PC-3 (cell line): ENCODE measurements at regions not wholly inside any gene's neighbourhood (a gene's known extent, or its start where the extent isn't known, plus 50 kb on each side); places are given as distances from the start of the nearest gene placed in this dataset.

ENCODE experiments used
- ATAC-seq: fragments of 200-7000 bp; cut with Tn5 transposase; 2 replicates; pipeline ENCODE4 v1.9.1; 2020; ENCODE audit warnings: mild to moderate bottlenecking, moderate library complexity
- BruUV-seq: library from RNA; stranded (reverse); fragments of 400-500 nt; replicated peaks from 2 replicates; lab custom pipeline; 2021; lab: Mats Ljungman, UMichigan
- CTCF ChIA-PET: fragments of 300-600 bp; sonication (Branson Sonifier 250); formaldehyde crosslinking; loops from one replicate; lab custom pipeline; 2022; ENCODE audit warnings: antibody characterized with exemption; lab: Charles Lee
- POLR2A ChIA-PET: fragments of 300-600 bp; sonication (Branson Sonifier 250); formaldehyde crosslinking; loops from one replicate; lab custom pipeline; 2022; ENCODE audit warnings: antibody characterized with exemption; ENCODE audit not compliant: unreplicated experiment; lab: Charles Lee
- DNase-seq: peaks from one replicate; pipeline ENCODE4 v3.0.0-alpha.2; 2015
- H2AFZ ChIP-seq: fragments of 300-600 bp; sonication (generic); 2 replicates; pipeline ENCODE4 v1.6.0; 2016; ENCODE audit warnings: antibody characterized with exemption, low read length
- H3F3A ChIP-seq: fragments of 300-600 bp; sonication (generic); one replicate; pipeline ENCODE4 v1.6.0; 2017; ENCODE audit warnings: antibody characterized with exemption, low read length, control low read depth, mild to moderate bottlenecking; ENCODE audit not compliant: unreplicated experiment
- H3K27ac ChIP-seq: fragments of 300-600 bp; sonication (generic); 2 replicates; pipeline ENCODE4 v1.5.1; 2016; ENCODE audit warnings: mild to moderate bottlenecking, low read length
- H3K27me3 ChIP-seq: fragments of 300-600 bp; sonication (generic); 2 replicates; pipeline ENCODE4 v1.6.1; 2016; ENCODE audit warnings: low read length, mixed read lengths
- H3K36me3 ChIP-seq: fragments of 300-600 bp; sonication (generic); 2 replicates; pipeline ENCODE4 v1.6.1; 2016; ENCODE audit warnings: low read depth, mixed run types, low read length, mixed read lengths
- H3K4me1 ChIP-seq: fragments of 300-600 bp; sonication (generic); 2 replicates; pipeline ENCODE4 v1.5.1; 2016; ENCODE audit warnings: low read length; ENCODE audit not compliant: insufficient read depth
- H3K4me2 ChIP-seq: fragments of 300-600 bp; sonication (generic); 2 replicates; pipeline ENCODE4 v1.6.0; 2016; ENCODE audit warnings: low read length
- H3K4me3 ChIP-seq: fragments of 300-600 bp; sonication (generic); 2 replicates; pipeline ENCODE4 v1.5.1; 2016; ENCODE audit warnings: mild to moderate bottlenecking, low read length, mixed read lengths
- H3K79me2 ChIP-seq: fragments of 300-600 bp; sonication (generic); 2 replicates; pipeline ENCODE4 v1.6.1; 2017; ENCODE audit warnings: low read length, mixed read lengths
- H3K9ac ChIP-seq: fragments of 300-600 bp; sonication (generic); 2 replicates; pipeline ENCODE4 v1.6.0; 2016; ENCODE audit warnings: mild to moderate bottlenecking, low read length
- H3K9me2 ChIP-seq: fragments of 300-600 bp; sonication (generic); replicated peaks from 2 replicates; pipeline ENCODE4 v1.6.1; 2016; ENCODE audit warnings: mixed run types, low read length, mixed read lengths
- H3K9me3 ChIP-seq: fragments of 300-600 bp; sonication (generic); 2 replicates; pipeline ENCODE4 v1.6.1; 2016; ENCODE audit warnings: low read length, mixed read lengths
- H4K20me1 ChIP-seq: fragments of 300-600 bp; sonication (generic); 2 replicates; pipeline ENCODE4 v1.6.1; 2016; ENCODE audit warnings: low read length, mixed read lengths
- EZH2 ChIP-seq: fragments of 300-600 bp; sonication (generic); IDR thresholded peaks from one replicate; pipeline ENCODE4 v1.6.1; 2017; ENCODE audit warnings: antibody characterized with exemption, mild to moderate bottlenecking, low read length; ENCODE audit not compliant: unreplicated experiment
- EZH2phosphoT487 ChIP-seq: fragments of 300-600 bp; sonication (generic); IDR thresholded peaks from 2 replicates; pipeline ENCODE4 v1.6.1; 2018; ENCODE audit warnings: mild to moderate bottlenecking, antibody characterized with exemption, low read length, borderline replicate concordance
- intact Hi-C: fragments of 100-400 bp; cut with micrococcal nuclease; formaldehyde crosslinking; loops from 2 replicates; pipeline ENCODE4 v1.9.0; 2023
- TF ChIP-seq, protein P1 (sequence below): fragments of 300-600 bp; sonication (generic); conservative IDR thresholded peaks from 2 replicates; pipeline ENCODE4 v1.5.1; 2017; ENCODE audit warnings: antibody characterized with exemption, low read depth, mild to moderate bottlenecking, low read length

DNA sequence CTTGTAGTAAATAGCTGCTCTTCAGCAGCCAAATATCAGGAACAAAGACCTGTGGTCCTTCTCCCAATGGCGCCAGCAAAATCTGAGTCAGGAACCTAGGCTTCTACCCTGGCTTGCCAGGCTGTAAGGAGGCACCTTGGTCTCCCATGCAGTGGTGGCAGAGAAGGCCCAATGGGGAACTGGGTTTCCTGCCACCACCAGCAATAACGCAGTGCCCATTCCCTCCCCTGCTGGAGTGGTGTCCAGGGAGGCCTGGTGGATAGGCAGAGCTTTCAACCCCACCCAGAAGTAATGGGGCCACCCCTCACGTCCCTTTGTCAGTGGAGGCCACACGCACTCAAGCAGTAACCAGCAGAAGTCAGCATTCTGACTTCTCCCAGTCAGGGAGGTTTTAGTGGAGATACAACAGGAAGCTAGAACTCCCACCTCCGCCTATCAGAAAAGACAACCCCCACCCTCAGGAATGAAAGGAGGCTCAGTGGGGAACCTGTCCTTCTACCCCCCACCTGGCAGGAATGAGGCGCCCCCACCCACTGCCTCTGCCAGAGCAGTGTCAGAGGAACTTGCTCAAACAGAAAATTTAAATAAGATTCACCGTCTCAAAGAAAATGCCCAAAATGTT is 132.4 kb downstream of the COPS8 start:
- no peaks in the 10 kb centered on the region for H3F3A ChIP-seq
- TF ChIP-seq EZH2 (no peak), EZH2phosphoT487 (no peak)
- TF ChIP-seq, protein P1, sequence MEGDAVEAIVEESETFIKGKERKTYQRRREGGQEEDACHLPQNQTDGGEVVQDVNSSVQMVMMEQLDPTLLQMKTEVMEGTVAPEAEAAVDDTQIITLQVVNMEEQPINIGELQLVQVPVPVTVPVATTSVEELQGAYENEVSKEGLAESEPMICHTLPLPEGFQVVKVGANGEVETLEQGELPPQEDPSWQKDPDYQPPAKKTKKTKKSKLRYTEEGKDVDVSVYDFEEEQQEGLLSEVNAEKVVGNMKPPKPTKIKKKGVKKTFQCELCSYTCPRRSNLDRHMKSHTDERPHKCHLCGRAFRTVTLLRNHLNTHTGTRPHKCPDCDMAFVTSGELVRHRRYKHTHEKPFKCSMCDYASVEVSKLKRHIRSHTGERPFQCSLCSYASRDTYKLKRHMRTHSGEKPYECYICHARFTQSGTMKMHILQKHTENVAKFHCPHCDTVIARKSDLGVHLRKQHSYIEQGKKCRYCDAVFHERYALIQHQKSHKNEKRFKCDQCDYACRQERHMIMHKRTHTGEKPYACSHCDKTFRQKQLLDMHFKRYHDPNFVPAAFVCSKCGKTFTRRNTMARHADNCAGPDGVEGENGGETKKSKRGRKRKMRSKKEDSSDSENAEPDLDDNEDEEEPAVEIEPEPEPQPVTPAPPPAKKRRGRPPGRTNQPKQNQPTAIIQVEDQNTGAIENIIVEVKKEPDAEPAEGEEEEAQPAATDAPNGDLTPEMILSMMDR, result no peak
- no peak overlapping the region for H3K27ac ChIP-seq
- H3K36me3 ChIP-seq, result no peaks in the 10 kb centered on the region
- peaks cover 12% of the 10 kb centered on the region; the same call in 1 of the 2 replicates for H3K4me1 ChIP-seq
- no peak overlapping the region for H3K4me3 ChIP-seq
- intact Hi-C loops, result no loop called here
- no peak overlapping the region for H3K9ac ChIP-seq
- H3K9me2 ChIP-seq, result no peaks in the 10 kb centered on the region
- ChIA-PET POLR2A (no interaction called here), CTCF (no interaction called here)
- H3K4me2 ChIP-seq, result no peak overlapping the region
- no peak for ATAC-seq
- H3K27me3 ChIP-seq, result no peaks in the 10 kb centered on the region
- DNase-seq, result no peak
- no peaks in the 10 kb centered on the region for H3K9me3 ChIP-seq
- H4K20me1 ChIP-seq, result no peaks in the 10 kb centered on the region
- no peak overlapping the region for H2AFZ ChIP-seq
- no peaks in the 10 kb centered on the region for H3K79me2 ChIP-seq
- BruUV-seq, result no TSS peak

DNA sequence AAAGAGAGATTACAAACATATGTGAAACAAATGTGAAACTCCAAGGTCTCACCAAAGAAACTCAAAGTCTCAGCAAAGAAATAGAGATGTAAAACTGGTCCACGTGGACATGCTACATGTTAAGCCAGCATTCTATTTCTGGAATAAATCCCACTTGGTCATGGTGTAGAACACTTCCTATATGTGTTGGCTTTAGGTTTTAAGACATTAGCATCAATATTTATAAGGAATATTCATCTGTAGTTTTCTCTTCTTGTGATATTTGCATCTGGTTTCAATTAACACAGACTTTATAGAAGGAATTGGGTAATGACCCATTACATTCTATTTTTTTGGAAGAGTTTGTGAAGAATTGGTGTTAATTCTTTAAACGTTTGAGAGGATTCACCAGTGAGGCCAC is 133.1 kb downstream of the COPS8 start:
- no peak overlapping the region for H3K9ac ChIP-seq
- POLR2A ChIA-PET, result no interaction called here
- no peaks in the 10 kb centered on the region for H4K20me1 ChIP-seq
- no peaks in the 10 kb centered on the region for H3K36me3 ChIP-seq
- H3F3A ChIP-seq, result no peaks in the 10 kb centered on the region
- DNase-seq, result no peak
- H3K9me2 ChIP-seq, result no peaks in the 10 kb centered on the region
- H3K4me1 ChIP-seq, result peaks cover 18% of the 10 kb centered on the region
- CTCF ChIA-PET, result no interaction called here
- H3K9me3 ChIP-seq, result no peaks in the 10 kb centered on the region
- TF ChIP-seq, protein P1, result no peak
- TF ChIP-seq EZH2phosphoT487 (no peak), EZH2 (no peak)
- no peak overlapping the region for H3K4me3 ChIP-seq
- no peak overlapping the region for H2AFZ ChIP-seq
- BruUV-seq, result no TSS peak
- intact Hi-C loops, result no loop called here
- no peak overlapping the region for H3K27ac ChIP-seq
- no peaks in the 10 kb centered on the region for H3K27me3 ChIP-seq
- H3K4me2 ChIP-seq, result no peak overlapping the region
- no peak for ATAC-seq
- no peaks in the 10 kb centered on the region for H3K79me2 ChIP-seq

DNA sequence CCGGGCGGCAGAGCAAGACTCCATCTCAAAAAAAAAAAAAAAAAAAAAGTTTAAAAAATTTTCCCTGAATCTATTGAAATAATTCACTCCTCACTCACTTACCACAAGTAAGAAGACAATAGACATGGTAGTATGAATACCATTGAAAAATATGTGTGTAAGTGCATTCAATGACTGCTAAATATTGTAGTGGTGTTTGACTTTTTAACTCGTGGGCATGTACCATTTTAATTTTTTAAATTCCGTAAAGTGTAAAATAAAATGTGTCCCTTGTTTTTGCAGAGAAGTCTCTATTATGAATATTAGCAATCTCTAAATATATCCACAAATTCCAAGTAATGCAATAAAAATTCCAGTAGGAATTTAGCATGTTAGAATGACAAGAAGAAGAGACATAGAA is 134.1 kb downstream of the COPS8 start:
- Histone ChIP-seq H3K9ac (no peak overlapping the region), H3K9me3 (no peaks in the 10 kb centered on the region), H3K36me3 (no peaks in the 10 kb centered on the region), H3K4me3 (no peak overlapping the region), H3F3A (no peaks in the 10 kb centered on the region), H3K27ac (no peak overlapping the region), H3K27me3 (no peaks in the 10 kb centered on the region), H2AFZ (no peak overlapping the region), H3K79me2 (no peaks in the 10 kb centered on the region), H3K4me1 (peaks cover 18% of the 10 kb centered on the region), H4K20me1 (no peaks in the 10 kb centered on the region), H3K9me2 (no peaks in the 10 kb centered on the region), H3K4me2 (no peak overlapping the region)
- POLR2A ChIA-PET, result no interaction called here
- TF ChIP-seq, protein P1, result no peak
- TF ChIP-seq EZH2phosphoT487 (no peak), EZH2 (no peak)
- CTCF ChIA-PET, result no interaction called here
- BruUV-seq, result no TSS peak
- DNase-seq (no peak), ATAC-seq (no peak)
- intact Hi-C loops, result loop anchor here (10.0 kb wide), 1 partner anchor 45 kb away; no protein-coding TSS in a partner anchor
